Fibroblast of skin of right biceps (primary cell): ENCODE measurements at regions not wholly inside any gene's neighbourhood (a gene's known extent, or its start where the extent isn't known, plus 50 kb on each side); places are given as distances from the start of the nearest gene placed in this dataset.
"Not testable (repeated sequence)": the region's sequence is repeated elsewhere in the genome, so short reads cannot be mapped to it uniquely, and the experiment has no call there.

Experiments
- DNase-seq: peaks from one replicate; pipeline ENCODE4 v3.0.0-alpha.2; 2013

DNA sequence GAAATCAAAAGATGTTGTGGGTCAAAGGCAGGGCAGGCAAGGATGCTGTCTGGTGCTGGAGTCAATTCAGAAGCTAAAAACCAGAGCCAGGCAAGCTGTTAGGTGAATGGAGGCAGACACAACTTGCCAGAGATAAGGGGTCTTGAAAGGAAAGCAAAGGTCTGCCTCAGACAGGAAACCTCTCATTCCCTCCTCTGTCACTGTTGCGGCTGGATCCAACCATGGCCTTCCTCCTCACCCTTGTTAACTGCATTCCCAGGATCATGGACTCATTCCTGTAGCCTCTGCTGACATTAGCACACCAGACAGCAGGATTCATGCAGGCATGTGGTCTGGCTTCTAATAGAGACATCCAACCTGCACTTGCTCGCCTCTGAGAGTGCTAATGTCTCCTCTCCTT lies 186.7 kb upstream of the HS3ST3A1 start:
- DNase-seq, result no peak

GRCh38 chr17:13792314-13792713 lies 190.6 kb upstream of the HS3ST3A1 start:
- DNase-seq, result peak; percentile 43

DNA sequence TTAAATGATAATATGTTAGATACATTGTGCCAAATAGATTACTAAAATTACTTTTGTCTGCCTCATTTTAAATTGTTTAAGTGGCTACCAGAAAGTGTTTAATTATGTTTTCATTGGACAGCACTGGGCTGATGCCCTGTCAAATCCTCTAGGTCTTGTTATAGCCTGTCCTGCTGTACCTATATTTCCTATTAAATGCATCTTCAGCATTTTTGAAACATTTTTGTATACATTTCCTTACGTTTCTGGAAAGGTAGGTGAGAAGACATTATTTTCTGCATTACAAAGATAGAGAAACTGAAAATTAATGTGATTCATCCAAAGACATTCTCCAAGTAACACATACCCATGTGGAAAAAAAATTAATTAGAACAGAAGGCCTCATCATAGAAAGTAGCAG lies 192.2 kb upstream of the HS3ST3A1 start:
- DNase-seq, result no peak

- DNase-seq, result no peak
Measured at GRCh38 chr17:13797863-13798262, 196.1 kb upstream of the HS3ST3A1 start.

DNA sequence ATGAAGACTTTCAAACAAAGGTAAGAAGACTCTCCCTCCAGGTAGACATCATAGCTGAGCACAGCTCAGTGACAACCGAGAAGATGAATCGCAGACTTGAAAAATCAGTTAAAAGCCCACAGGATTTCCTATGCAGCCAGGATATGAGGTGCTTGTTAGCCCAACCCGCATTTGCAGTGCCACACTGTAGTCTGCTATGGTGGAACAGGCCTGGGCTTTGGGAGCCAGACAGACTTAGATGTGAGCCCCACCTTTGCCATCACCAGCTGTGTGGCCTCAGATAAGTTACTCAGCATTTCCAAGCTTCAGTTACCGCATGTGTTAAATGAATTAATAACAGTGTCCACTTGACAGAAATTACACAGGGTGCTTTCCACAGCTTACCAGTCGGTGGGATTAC lies 204.4 kb upstream of the HS3ST3A1 start:
- DNase-seq, result no peak

GRCh38 chr17:13807103-13807502 lies 205.4 kb upstream of the HS3ST3A1 start:
- no peak for DNase-seq

DNA sequence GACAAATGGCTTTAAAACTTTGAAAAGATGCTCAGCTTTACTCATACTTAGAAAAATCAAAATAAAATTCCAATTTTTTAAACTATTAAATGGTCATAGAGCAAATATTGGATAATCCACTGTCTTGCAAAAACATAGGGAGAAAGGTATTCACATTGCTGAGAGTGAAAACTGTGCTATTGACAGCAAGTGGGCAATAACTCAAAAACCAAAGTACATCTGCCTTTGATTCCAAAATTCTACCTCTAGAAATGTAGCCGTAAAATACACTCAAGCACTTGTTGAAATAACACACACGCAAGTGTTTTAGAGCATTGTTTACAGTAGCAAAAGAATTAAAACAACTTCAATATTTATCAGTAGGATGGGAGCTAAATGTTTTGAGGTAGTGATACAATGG lies 210.6 kb upstream of the HS3ST3A1 start:
- DNase-seq, result no peak

DNA sequence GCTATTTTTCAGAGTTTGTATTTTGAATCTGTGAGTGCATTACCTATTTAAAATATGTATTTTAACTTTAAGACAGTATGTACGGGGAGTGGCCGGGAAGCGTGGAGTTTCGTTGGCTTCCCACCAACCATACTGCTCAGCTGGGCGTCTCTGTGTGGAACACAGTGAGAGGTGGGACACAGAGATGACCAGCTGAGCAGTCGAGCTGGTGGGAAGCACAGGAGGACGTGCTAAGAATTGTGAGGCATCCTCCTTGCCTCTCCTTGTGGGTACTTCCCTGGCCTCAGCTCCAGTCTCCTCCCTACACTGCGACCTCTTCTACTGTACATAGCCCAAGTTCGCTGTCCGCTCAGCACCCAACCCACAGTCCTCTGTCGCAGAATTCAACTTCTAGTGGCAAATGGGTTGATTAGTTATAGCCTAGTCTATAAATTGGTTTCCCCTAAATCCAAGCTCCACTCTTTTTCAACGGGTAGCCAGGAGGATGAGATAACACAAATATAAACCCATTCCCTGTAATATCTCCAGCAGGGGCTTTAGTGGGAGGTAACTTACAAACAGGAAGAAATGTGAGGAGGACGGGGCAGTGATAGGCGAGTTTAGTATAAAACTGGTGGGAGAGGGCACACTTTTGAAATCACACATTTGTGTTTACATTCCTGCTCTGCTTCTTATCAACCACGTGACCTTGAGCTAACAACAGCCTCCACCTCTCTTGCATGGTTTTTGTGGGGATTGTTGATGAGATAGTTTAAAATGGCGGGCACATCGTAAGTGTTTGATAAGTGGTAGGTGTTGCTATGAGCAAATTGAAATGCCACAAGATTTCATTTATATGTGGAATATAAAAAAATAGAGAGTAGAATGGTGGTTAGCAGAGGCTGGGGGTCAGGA lies 211.9 kb upstream of the HS3ST3A1 start:
- DNase-seq, result no peak

DNA sequence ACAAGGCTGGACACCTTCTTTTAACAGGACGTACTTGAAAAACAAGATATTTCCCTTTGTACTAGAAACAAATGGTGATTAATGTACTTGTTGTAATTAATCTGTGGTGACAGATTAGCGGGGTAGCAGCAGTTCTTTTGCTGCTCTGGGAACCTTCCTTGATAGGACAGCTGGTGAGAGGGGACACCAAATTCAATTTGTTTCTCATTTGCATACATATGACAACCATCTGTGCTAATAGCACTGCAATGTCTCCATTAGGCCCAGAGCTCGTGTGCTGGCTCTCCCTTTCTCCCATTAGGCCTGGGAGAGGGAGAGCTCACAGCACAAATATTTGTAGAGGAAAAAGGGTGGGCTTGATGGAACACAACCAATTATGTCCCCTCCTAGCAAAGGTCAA lies 221.0 kb upstream of the HS3ST3A1 start:
- DNase-seq, result no peak

DNA sequence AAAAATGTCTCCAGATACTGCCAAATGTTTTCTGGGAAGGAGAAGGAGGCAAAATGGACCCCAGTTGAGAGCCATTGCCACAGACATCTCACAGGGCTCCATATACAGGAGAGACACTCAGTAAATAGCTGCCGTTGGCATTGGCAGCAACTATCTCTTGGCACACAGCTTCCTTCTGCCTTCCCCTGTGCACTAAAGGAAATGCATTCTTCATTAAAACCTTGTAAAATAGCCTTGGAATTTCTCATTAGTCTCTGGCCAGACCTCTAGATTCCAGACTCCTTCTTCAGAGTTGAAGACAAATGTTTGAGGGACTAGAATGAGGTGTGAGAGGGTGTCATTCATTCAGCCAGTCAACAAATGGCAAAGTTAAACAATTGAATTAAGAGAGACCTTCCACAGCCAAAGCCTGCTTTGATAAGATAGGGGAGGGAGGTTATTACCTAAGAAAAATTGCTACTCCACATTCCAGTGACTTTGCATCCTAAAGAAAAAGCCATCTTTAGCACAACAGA lies 223.9 kb upstream of the HS3ST3A1 start:
- peak; percentile 28 for DNase-seq

GRCh38 chr17:13827118-13827517 lies 225.4 kb upstream of the HS3ST3A1 start:
- DNase-seq, result no peak

DNA sequence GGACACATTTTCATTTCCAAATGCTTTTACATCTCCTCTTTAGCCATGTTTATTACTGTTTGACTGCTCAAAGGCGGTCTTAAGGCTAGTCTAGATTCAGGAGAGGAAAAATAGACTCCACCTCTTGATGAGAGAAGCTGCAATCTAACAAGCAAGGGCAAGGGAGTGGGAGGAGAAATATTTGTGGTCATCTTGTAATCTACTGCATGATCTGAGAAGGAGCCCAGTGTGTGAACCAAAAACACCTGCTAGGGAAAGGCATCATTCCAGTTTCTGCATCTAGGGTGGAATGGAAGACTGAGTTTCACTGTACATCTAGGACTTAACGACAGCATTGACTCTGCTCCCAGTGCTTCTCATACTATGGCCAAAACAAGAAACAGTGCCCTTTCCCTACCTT lies 232.2 kb upstream of the HS3ST3A1 start:
- DNase-seq, result no peak

GRCh38 chr17:13835151-13835550 lies 233.4 kb upstream of the HS3ST3A1 start:
- peak; percentile 7 for DNase-seq

DNA sequence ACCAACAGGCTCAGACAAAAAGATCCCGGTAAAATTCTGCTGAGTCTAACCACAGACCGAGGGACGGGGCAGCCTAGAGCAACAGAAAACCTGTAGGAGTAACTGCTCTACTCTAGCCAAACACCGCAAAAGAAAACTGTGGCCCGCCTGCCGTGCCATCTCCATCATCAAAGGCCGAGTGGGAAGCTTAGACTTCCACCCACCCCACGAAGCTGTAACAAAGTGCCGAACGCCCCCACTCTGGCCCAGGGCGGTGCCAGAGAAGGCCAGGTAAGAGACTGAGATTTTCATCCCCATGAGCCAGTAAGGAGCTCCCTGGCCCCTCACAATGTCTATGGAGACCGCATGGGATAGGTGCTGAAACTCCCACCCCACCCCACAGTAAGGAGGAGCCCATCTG lies 231.9 kb upstream of the COX10 start:
- no peak for DNase-seq

GRCh38 chr17:13840254-13840653 lies 229.1 kb upstream of the COX10 start:
- no peak for DNase-seq

DNA sequence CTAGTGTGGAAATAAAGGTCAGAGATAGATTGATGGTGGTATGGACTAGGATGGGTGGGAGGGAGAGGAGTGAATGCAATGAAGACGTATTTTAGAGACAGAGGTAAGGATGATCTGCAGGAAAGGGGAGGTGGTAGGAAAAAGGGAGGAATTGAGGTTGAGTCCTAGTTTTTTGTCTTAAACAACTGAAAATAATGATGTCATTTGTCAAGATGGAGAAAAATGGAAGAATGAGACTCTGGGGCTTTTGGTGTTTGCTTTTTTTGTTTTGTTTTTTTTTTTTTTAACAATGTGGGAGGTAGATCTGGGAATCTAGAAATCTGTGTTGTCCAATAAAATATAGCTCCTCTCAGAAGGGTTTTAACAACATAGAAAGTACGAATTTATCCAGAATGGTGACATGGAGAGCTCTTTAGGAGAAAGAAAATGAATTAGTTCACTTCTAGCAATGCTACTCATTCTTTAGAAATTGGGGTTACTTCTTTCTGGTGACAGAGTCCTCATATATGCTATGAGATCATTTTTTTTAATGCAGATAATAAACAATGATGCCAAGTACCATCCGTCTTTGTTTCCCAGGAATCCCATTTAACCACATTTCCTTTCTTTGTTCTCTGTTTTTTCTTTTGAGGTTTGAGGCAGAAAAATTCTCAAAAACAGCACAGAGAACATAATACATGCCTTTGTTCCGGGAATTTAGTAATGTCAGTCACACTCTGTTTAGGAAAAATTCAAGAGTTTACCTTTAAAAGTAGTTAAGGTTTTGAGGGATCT lies 225.3 kb upstream of the COX10 start:
- DNase-seq, result peak; percentile 59

DNA sequence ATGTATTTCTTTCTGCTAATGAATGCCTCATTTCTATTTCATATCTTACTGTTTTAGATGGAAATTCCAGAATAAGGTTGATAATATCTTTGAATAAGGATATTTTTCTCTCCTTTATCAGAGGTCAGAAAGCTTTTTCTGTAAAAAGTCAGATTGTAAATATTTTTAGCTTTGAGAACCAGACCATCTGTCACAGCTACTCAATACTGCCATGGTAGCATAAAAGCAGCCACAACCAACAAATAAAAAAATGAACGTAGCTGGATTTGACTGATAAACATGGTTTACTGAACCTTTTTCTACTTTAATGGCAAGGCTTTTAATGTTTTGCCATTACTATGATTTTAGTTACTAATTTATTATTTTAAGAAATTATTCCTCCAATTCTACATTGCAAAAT lies 217.4 kb upstream of the COX10 start:
- no peak for DNase-seq

DNA sequence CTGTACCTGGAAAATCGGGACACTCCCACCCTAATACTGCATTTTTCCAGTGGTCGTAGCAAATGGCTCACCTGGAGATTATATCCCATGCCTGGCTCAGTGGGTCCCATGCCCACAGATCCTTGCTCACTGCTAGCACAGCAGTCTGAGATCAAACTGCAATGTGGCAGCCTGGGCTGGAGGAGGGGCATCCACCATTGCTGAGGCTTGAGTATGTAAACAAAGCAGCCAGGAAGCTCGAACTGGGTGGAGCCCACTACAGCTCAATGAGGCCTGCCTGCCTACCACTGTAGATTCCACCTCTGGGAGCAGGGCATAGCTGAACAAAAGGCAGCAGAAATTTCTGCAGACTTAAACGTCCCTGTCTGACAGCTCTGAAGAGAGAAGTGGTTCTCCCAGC lies 213.6 kb upstream of the COX10 start:
- DNase-seq, result not testable (repeated sequence)

DNA sequence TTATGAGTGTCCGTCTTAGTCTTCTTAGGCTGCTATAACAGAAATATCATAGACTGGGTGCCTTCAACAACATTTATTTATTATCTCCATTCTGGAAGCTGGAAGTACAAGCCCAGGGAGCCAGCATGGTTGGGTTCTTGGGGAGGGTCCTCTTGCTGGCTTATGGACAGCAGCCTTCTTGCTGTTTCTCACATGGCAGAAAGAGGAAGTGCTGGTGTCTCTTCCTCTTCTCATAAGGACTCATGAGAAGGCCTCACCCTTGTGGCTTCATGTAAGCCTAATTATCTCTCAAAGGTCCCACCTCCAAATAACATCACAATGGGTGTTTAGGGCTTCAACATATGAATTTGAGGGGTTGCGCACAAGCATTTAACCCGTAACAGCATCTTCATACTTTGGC lies 207.0 kb upstream of the COX10 start:
- DNase-seq, result no peak

GRCh38 chr17:13863436-13863835 lies 205.9 kb upstream of the COX10 start:
- DNase-seq, result no peak

GRCh38 chr17:13864521-13864920 lies 204.8 kb upstream of the COX10 start:
- peak; percentile 79 for DNase-seq

DNA sequence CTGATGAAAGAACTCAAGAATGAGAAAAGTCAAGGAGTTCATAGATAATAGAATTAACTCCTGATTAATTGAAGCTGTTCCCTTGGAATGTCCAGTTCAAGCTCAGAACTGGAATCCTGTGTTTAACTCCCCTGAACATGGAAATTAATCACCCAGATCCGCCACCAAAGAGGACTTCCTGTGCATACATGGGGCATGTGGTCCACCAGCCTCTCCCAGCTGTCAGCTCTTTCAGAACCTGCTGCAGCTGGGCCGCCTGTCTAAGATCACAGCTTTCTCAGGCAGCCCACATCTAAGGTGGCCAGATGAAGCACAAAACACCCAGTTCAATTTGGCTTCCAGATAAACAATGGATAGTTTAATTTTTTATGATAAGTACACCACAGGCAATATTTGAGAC lies 203.7 kb upstream of the COX10 start:
- DNase-seq, result no peak

DNA sequence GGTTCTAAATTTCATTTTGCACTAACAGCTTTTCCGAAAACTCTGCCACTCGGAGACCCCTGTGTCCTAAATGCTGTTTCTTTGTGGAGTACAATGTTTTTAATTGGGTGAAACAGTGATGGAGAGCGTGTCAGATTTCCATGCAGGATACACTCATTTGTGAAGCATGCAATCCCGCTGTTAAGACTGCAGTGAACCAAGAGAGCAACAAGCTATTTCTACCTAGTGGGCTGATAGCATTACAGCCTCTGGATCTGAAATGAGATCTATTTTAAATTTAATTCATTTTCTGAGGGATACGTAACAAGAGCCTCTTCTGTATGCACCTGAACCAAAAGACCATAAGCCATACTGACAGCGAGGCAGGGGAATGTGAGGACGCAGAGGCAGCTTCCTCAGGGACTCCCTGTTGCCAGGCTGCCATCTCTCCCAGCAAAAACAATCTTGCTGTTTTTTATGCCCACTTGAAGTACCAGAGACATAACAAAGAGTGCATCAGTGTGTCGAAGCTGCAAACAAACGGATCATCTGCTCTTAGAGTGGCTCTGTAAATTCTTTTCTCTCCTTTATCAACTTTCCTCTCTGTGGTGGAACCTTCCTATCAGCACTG lies 199.9 kb upstream of the COX10 start:
- peak; percentile 11 for DNase-seq

DNA sequence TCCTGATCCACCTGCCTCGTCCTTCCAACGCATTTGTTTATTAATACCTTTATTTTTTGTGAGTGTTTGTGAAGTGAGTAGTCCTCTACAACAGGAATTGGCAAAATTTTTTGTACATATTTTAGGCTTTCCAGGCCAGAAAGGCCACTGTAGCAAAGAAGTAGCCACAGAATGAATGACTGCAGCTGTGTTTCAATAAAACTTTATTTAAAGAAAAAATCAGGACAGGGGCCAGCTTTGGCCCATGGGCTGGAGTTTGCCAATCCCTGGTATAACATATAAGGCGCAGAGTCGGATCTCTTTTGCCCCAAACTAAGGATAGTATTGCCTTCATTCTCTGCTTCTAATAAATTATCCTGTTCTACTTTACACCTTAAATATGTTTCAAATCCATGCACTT lies 198.0 kb upstream of the COX10 start:
- no peak for DNase-seq
